ENCODE measurements at regions not wholly inside any gene's neighbourhood (a gene's known extent, or its start where the extent isn't known, plus 50 kb on each side); places are given as distances from the start of the nearest gene placed in this dataset.

GRCh38 chr4:141410839-141411238, 190.1 kb downstream of the ZNF330 start:
- TF ChIP-seq CTCF (IDR thresholded peaks at IDR 0.05 in 8 of 11, conservative IDR thresholded peaks at IDR 0.05 in 3 of 11) (no peak), POLR2A (IDR thresholded peaks at IDR 0.05) (no peak), POLR2AphosphoS5 (IDR thresholded peaks at IDR 0.05) (no peak)
